Endodermal cell (in vitro differentiated cells): ENCODE measurements at regions not wholly inside any gene's neighbourhood (a gene's known extent, or its start where the extent isn't known, plus 50 kb on each side); places are given as distances from the start of the nearest gene placed in this dataset.

Source experiments
- DNase-seq: peaks from one replicate; pipeline ENCODE4 v3.0.0-alpha.2; 2017
- H3K27ac ChIP-seq: 2 replicates; pipeline ENCODE4 v1.5.1; 2013; ENCODE audit warnings: mild to moderate bottlenecking, low read depth, low read length, moderate library complexity
- H3K27me3 ChIP-seq: 2 replicates; pipeline ENCODE4 v1.6.1; 2013; ENCODE audit warnings: mild to moderate bottlenecking, low read length, moderate library complexity; ENCODE audit not compliant: insufficient read depth, control insufficient read depth, poor library complexity, severe bottlenecking
- H3K36me3 ChIP-seq: 2 replicates; pipeline ENCODE4 v1.7.0; 2013; ENCODE audit warnings: mild to moderate bottlenecking, low read length, moderate library complexity; ENCODE audit not compliant: control insufficient read depth, insufficient read depth
- H3K4me1 ChIP-seq: one replicate; pipeline ENCODE4 v1.7.0; 2013; ENCODE audit warnings: low read length; ENCODE audit not compliant: control insufficient read depth, insufficient read depth
- H3K4me3 ChIP-seq: 2 replicates; pipeline ENCODE4 v1.5.1; 2013; ENCODE audit warnings: mild to moderate bottlenecking, low read length, moderate library complexity
- H3K9ac ChIP-seq: 2 replicates; pipeline ENCODE4 v1.6.1; 2013; ENCODE audit warnings: mild to moderate bottlenecking, low read length, moderate library complexity; ENCODE audit not compliant: poor library complexity, severe bottlenecking; ENCODE audit errors: extremely low read depth
- H3K9me3 ChIP-seq: 2 replicates; pipeline ENCODE4 v1.6.1; 2013; ENCODE audit warnings: mild to moderate bottlenecking, low read length, moderate library complexity; ENCODE audit not compliant: control insufficient read depth
- H3K27ac Mint-ChIP-seq: 2 replicates; pipeline ENCODE4 v1.8.0; 2020; ENCODE audit warnings: mixed read lengths
- H3K27me3 Mint-ChIP-seq: 2 replicates; pipeline ENCODE4 v1.8.0; 2021; ENCODE audit warnings: mild to moderate bottlenecking, mixed read lengths; ENCODE audit not compliant: insufficient read depth
- H3K36me3 Mint-ChIP-seq: 2 replicates; pipeline ENCODE4 v1.8.0; 2020; ENCODE audit warnings: low read depth, mixed read lengths
- H3K4me1 Mint-ChIP-seq: 2 replicates; pipeline ENCODE4 v1.8.0; 2020; ENCODE audit warnings: mixed read lengths
- H3K4me3 Mint-ChIP-seq: 2 replicates; pipeline ENCODE4 v1.8.0; 2020; ENCODE audit warnings: mild to moderate bottlenecking, moderate library complexity, mixed read lengths
- H3K9me3 Mint-ChIP-seq: 2 replicates; pipeline ENCODE4 v1.8.0; 2020; ENCODE audit warnings: mild to moderate bottlenecking, mixed read lengths
- CTCF ChIP-seq: fragments of 200-600 bp; sonication (generic); conservative IDR thresholded peaks from 2 replicates; pipeline ENCODE4 v1.5.0; 2021; ENCODE audit warnings: antibody characterized with exemption, mild to moderate bottlenecking
- WGBS, 2 experiments: methylation state at CpG; one replicate each; pipeline versions ENCODE4 v1.1.5 to v1.1.7; 2013; ENCODE audit warnings: missing lambda C conversion rate in 2 of 2, mixed read lengths in 1 of 2; ENCODE audit not compliant: insufficient coverage in 1 of 2, insufficient read length in 1 of 2; 5-methylcytosine and 5-hydroxymethylcytosine counted together

DNA sequence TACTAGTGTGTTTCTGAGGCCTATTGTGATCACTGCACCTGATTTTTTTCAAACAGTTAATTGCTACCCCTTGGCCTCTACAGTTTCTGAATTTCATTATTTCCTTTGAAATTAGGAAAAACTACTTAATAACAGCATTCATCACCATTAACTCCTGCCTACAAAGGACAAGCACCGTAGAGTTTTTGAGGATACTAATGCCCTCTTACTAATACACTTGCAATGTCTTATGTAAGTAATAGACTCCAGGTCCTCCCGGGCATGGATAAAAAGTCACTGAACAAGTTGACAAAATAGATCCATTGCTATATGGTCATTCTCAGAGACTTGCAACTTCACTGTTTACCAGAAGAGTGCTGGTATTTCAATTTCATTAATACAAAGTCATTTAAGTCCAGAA is 1172.5 kb downstream of the CDH12 start:
- Mint-ChIP-seq H3K27me3 (no peaks in the 10 kb centered on the region), H3K4me3 (no peak overlapping the region), H3K4me1 (no peaks in the 10 kb centered on the region), H3K9me3 (no peaks in the 10 kb centered on the region), H3K36me3 (no peaks in the 10 kb centered on the region), H3K27ac (no peak overlapping the region)
- H3K9ac ChIP-seq, result no peak overlapping the region
- no peaks in the 10 kb centered on the region for H3K4me1 ChIP-seq
- no peak overlapping the region for H3K27ac ChIP-seq
- H3K4me3 ChIP-seq, result no peak overlapping the region
- no peak for DNase-seq
- 96 to 100% methylated on average over 1 to 2 of the region's 2 CpGs for WGBS, 2 experiments
- H3K27me3 ChIP-seq, result no peaks in the 10 kb centered on the region
- TF ChIP-seq CTCF, result no peak
- no peaks in the 10 kb centered on the region for H3K36me3 ChIP-seq
- no peaks in the 10 kb centered on the region for H3K9me3 ChIP-seq

- no peak for TF ChIP-seq CTCF
- H3K27me3 Mint-ChIP-seq, result no peaks in the 10 kb centered on the region
- no peaks in the 10 kb centered on the region for H3K36me3 ChIP-seq
- H3K9me3 Mint-ChIP-seq, result no peaks in the 10 kb centered on the region
- H3K9ac ChIP-seq, result no peak overlapping the region
- H3K4me1 Mint-ChIP-seq, result no peaks in the 10 kb centered on the region
- no peaks in the 10 kb centered on the region for H3K27me3 ChIP-seq
- H3K27ac ChIP-seq, result no peak overlapping the region
- H3K4me3 Mint-ChIP-seq, result no peak overlapping the region
- H3K4me3 ChIP-seq, result no peak overlapping the region
- no peaks in the 10 kb centered on the region for H3K4me1 ChIP-seq
- DNase-seq, result no peak
- H3K36me3 Mint-ChIP-seq, result no peaks in the 10 kb centered on the region
- no peak overlapping the region for H3K27ac Mint-ChIP-seq
- no peaks in the 10 kb centered on the region for H3K9me3 ChIP-seq
These were observed 1172.9 kb downstream of the CDH12 start for GRCh38 chr5:21680196-21680595.

DNA sequence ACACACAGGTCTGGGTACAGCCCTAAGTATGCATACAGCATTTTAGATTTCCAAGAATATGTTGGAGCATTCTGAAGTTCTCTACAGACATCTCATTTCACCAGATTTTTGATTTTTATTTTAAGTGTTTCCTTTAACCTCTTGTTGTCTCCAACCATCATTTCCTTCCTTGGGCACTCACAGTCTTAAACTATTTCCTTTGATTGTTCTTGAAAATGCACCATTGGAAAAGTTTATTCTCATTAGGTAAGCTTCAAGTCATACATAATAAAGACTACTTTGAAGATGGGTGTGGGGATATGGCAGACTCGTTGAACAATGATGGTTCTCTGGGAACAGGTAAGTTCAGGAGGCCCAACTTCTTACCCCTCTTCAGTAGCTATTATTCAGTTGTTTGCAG is 1174.6 kb downstream of the CDH12 start:
- Histone ChIP-seq H3K9ac (no peak overlapping the region), H3K9me3 (no peaks in the 10 kb centered on the region), H3K4me3 (no peak overlapping the region), H3K4me1 (no peaks in the 10 kb centered on the region), H3K27me3 (no peaks in the 10 kb centered on the region), H3K36me3 (no peaks in the 10 kb centered on the region), H3K27ac (no peak overlapping the region)
- no peak for DNase-seq
- WGBS, 2 experiments, result 50% methylated on average over 1 of the region's 1 CpG; no CpG with 5 or more reads in 1 of the 2 experiments
- H3K36me3 Mint-ChIP-seq, result no peaks in the 10 kb centered on the region
- no peaks in the 10 kb centered on the region for H3K9me3 Mint-ChIP-seq
- no peak for TF ChIP-seq CTCF
- H3K4me1 Mint-ChIP-seq, result no peaks in the 10 kb centered on the region
- H3K27ac Mint-ChIP-seq, result no peak overlapping the region
- no peaks in the 10 kb centered on the region for H3K27me3 Mint-ChIP-seq
- no peak overlapping the region for H3K4me3 Mint-ChIP-seq
